SK-N-SH treated with all-trans-retinoic acid at 6 μM for 48 hours (cell line): ENCODE measurements at regions not wholly inside any gene's neighbourhood (a gene's known extent, or its start where the extent isn't known, plus 50 kb on each side); places are given as distances from the start of the nearest gene placed in this dataset.

Experiments
- CSDC2 ChIP-seq: fragments of 250-450 bp; sonication (Bioruptor Pico); IDR thresholded peaks from 2 replicates; pipeline ENCODE4 v1.5.0; 2020; ENCODE audit warnings: mild to moderate bottlenecking, moderate library complexity
- ESRRG ChIP-seq: fragments of 250-450 bp; sonication (Bioruptor Pico); IDR thresholded peaks from 2 replicates; pipeline ENCODE4 v1.6.1; 2021; ENCODE audit warnings: mild to moderate bottlenecking
- ISL1 ChIP-seq: fragments of 250-450 bp; sonication (Bioruptor Pico); IDR thresholded peaks from 2 replicates; pipeline ENCODE4 v2.1.2; 2022; ENCODE audit warnings: mild to moderate bottlenecking, moderate library complexity
- RARB ChIP-seq: fragments of 250-450 bp; sonication (Bioruptor Pico); IDR thresholded peaks from 2 replicates; pipeline ENCODE4 v1.8.0; 2021; ENCODE audit warnings: mild to moderate bottlenecking, moderate library complexity
- TCF4 ChIP-seq: fragments of 250-450 bp; sonication (Bioruptor Pico); IDR thresholded peaks from 2 replicates; pipeline ENCODE4 v1.8.0; 2021; ENCODE audit warnings: mild to moderate bottlenecking, moderate library complexity, borderline replicate concordance
- TOX ChIP-seq: fragments of 250-450 bp; sonication (Bioruptor Pico); IDR thresholded peaks from 2 replicates; pipeline ENCODE4 v1.8.0; 2021; ENCODE audit warnings: mild to moderate bottlenecking, moderate library complexity, borderline replicate concordance
- TF ChIP-seq, protein P1 (sequence below): fragments of 250-450 bp; sonication (Bioruptor Pico); IDR thresholded peaks from 2 replicates; pipeline ENCODE4 v1.8.0; 2020; ENCODE audit warnings: mild to moderate bottlenecking, moderate library complexity, borderline replicate concordance
- TF ChIP-seq, protein P2 (sequence below): fragments of 250-450 bp; sonication (Bioruptor Pico); IDR thresholded peaks from 2 replicates; pipeline ENCODE4 v1.8.0; 2021; ENCODE audit warnings: low read depth, mild to moderate bottlenecking, moderate library complexity, borderline replicate concordance

- no peak for TF ChIP-seq TCF4 (CRISPR knock-in tag)
- no peak for TF ChIP-seq RARB (CRISPR knock-in tag)
- TF ChIP-seq ISL1 (CRISPR knock-in tag), result no peak
- TF ChIP-seq, protein P1, sequence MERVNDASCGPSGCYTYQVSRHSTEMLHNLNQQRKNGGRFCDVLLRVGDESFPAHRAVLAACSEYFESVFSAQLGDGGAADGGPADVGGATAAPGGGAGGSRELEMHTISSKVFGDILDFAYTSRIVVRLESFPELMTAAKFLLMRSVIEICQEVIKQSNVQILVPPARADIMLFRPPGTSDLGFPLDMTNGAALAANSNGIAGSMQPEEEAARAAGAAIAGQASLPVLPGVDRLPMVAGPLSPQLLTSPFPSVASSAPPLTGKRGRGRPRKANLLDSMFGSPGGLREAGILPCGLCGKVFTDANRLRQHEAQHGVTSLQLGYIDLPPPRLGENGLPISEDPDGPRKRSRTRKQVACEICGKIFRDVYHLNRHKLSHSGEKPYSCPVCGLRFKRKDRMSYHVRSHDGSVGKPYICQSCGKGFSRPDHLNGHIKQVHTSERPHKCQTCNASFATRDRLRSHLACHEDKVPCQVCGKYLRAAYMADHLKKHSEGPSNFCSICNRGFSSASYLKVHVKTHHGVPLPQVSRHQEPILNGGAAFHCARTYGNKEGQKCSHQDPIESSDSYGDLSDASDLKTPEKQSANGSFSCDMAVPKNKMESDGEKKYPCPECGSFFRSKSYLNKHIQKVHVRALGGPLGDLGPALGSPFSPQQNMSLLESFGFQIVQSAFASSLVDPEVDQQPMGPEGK (CRISPR knock-in tag), result no peak
- TF ChIP-seq, protein P2, sequence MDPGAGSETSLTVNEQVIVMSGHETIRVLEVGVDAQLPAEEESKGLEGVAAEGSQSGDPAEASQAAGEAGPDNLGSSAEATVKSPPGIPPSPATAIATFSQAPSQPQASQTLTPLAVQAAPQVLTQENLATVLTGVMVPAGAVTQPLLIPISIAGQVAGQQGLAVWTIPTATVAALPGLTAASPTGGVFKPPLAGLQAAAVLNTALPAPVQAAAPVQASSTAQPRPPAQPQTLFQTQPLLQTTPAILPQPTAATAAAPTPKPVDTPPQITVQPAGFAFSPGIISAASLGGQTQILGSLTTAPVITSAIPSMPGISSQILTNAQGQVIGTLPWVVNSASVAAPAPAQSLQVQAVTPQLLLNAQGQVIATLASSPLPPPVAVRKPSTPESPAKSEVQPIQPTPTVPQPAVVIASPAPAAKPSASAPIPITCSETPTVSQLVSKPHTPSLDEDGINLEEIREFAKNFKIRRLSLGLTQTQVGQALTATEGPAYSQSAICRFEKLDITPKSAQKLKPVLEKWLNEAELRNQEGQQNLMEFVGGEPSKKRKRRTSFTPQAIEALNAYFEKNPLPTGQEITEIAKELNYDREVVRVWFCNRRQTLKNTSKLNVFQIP (CRISPR knock-in tag), result no peak
- TF ChIP-seq ESRRG, result no peak
- no peak for TF ChIP-seq TOX (CRISPR knock-in tag)
- TF ChIP-seq CSDC2 (CRISPR knock-in tag), result no peak
These were observed 77.4 kb downstream of the SAMD9 start for GRCh38 chr7:93040355-93040754.
